ENCODE measurements at regions not wholly inside any gene's neighbourhood (a gene's known extent, or its start where the extent isn't known, plus 50 kb on each side); places are given as distances from the start of the nearest gene placed in this dataset.
"Not testable (repeated sequence)": the region's sequence is repeated elsewhere in the genome, so short reads cannot be mapped to it uniquely, and the experiment has no call there.

DNA sequence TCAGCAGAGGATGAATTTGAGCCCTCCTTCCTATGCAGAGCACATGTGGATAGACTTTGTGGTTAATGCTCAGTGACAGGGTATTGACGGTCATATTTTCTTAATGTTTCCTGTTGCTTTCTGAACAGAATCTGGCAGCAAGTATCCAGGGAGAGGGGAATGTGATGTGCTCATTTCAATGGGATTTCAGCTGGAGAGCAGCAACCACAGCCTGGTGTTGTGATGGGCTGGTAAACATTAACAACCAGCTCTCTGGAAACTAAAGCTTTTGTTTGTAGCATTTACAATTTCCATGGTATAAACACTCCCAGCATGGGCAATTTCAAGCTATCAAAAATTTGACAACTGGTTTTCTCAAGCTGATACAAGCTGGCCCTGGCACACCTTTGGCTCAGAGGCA, 215.9 kb downstream of the SH2D4B start:
- no peak for DNase-seq

DNA sequence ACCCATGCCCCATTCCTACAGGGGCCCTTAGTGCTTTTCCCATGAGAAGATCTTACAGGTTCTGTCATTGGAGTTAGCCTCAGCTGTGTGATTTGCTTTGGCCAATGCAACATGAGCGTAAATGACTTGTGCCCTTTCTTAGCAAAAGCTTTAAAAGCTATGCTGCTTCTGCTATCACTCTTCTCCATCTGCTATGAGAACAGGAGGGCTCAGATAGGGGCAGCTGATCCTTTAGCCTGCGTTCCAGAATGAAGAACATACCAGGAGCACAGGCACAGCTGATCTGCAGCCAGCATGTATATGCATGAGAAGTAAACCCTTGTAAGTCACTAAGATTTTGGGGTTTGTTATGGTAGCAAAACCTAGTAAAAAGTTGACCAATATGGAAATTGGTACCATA, 218.2 kb downstream of the SH2D4B start:
- DNase-seq, result no peak

DNA sequence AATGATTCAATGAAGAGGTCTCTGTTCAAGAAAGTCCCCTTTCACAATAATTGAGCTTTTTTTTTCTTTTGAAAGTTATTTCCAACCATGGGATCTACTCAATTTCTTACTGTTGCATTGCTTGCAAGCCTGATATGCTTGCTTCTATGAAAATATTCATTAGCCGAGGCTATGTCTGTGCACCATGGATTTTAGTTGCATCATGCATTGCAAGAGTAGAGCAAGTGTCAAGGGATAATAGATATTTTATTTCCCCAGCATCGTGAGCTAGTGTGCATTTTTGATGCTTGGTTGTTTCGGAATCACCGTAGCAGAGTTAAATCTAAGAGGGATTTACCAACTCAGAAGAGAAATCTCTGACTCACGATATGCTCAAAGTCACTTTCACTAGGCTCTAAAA, 222.0 kb downstream of the SH2D4B start:
- DNase-seq, result no peak

- DNase-seq, result no peak
These were observed 223.2 kb downstream of the SH2D4B start for GRCh38 chr10:80760914-80761371.

DNA sequence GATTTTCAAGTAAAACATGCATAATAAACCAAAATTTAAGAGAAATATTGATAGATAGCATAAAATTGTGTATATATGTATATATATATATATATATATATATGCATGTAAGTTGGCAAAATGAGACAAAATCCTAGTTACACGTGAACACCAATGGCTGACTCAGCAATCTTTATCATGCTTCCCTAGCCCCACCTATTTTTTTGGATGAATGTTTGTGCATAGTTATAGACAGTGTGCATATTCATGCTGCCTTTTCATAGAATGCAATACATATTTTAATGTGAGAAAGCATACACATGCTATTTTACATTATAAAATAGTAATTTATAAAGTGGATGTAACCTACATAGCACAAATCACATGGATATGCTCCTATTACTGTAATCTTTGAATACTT, 230.3 kb downstream of the SH2D4B start:
- no peak for DNase-seq

DNA sequence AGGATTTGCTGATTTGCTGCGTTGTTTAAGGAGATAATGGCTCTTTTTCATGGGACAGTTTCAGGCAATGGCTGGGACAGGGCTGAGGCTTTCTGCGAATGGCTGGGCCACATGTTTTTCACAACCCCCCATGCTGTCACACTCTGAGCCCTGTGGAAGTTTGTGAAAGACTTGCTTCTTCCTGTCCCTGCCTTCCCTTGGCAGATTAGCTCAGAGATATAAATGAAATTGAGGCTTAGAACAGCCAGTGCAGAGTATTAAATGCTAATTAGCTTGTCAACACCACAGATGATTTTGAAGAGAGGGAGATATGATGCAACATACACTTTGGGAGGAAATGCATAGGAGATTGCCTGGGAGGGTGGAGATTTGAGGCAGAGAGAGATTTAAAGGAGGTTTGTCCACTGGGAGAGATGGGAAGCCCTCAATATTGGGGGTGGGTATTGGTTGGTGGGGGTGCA, 232.0 kb downstream of the SH2D4B start:
- no peak for DNase-seq

GRCh38 chr10:80770239-80770638, 232.5 kb downstream of the SH2D4B start:
- no peak for DNase-seq

- DNase-seq, result no peak
These were observed 233.6 kb downstream of the SH2D4B start for GRCh38 chr10:80771285-80771684.

DNA sequence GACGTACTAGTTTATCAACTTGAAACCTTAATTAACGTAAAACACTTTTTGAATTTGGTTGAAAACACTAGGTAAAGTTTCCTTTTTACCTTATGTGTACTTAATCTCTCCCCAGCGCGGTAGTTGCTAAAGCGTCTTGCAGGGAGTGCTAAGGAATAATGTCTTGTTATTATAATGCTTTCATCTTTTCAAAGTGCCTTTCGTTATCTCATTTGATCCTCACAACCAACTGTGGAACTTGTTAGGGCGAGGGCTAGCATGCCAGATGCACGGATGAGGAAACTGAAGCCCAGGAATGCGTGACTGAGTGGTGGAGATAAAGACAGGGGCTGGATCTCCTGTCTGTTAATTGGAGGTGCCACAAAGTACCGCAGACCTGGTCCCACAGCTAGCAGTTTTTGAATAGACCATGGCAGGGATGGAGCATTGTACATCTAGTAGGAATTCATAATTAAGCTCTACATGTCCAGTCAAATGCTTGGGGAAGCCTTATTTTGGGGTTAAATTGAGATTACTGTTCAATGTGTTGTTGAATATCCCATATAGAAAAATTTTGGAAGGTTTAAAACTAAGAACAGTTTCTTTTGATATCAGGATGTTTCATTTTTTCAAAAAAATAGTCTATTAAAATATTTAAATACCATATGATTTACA, 234.3 kb downstream of the SH2D4B start:
- DNase-seq, result no peak

- DNase-seq, result no peak
These were observed 234.9 kb downstream of the SH2D4B start for GRCh38 chr10:80772596-80772995.

DNA sequence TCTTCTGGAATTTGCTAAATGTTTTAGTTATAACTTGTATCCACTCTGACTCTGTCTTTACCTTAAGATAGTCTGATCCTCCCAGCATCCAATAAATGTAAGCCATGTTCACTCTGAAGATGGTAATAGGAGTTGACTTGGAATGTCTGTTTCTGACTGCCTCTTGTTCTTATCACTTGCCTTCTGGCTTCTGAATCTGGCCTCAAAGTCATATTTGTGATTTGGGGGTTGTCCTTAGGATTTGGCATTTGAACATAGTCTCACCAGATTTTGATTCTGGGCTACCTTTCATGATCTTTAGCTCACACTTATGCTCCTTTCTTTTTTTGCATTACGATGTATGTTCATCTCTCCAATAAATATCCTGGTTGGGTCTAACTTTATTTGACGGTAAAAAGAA, 247.0 kb downstream of the SH2D4B start:
- DNase-seq, result no peak

DNA sequence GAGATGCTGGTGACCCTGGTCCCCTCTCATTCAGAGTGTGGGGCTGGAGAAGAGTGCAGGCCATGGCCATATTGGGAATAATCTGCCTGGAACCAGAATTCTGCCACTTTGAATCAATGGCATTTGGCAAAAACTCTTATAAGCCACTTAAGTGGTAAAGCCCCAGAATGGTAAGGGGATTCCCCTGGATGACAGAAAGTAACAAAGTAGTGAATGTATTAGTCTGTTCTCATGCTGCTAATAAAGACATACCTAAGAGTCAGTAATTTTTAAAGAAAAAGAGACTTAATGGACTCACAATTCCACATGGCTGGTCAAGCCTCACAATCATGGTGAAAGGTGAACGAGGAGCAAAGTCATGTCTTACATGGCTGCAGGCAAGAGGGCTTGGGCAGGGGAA, 248.6 kb downstream of the SH2D4B start:
- no peak for DNase-seq

- DNase-seq, result no peak
These were observed 250.2 kb downstream of the SH2D4B start for GRCh38 chr10:80787952-80788351.

DNA sequence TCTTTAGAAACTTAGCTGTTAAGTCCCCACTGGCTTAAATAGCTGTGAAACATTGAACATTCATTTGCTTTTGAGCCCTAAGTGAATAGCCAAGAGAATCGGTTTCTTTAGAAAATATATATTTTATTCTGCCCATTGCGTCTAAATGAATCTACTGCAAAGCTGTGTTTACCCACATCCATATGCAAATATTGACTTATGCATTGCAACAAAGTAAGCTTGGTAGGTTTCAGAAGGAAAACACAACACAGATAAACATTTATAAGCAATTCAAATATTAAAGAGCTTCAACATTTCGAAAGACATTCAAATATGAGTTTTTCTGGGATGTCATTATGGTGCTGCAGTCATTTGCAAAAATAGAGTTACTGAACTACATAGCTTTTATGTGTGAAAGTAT, 257.3 kb downstream of the SH2D4B start:
- no peak for DNase-seq

DNA sequence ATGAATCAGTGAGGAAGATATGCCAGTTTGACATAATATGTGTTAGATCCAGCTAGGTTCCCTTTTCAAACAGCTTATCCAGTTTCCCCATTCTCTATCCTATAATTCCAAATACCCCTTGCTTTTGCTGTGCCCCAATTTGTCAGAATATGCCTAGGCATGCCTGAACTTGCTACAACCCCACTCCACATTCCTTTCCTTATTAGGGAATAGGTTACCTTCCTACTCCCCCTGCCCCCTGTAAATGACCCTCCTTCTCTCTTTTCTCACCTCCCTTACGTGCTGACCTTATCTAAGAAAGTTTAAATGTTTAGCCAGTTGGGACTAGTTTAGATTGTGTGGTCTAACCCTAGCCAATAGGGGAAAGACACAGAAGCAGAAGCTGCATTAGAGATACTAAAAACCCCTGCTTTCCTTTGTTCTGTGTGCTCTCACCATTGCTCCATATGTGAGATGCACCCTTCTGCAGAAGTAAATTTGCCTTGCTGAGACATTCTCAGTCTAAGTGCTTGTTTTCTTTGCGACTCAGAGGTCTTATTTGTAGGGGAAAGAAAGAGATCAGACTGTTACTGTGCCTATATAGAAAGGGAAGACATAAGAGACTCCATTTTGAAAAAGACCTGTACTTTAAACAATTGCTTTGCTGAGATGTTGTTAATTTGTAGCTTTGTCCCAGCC, 267.8 kb downstream of the SH2D4B start:
- DNase-seq, result no peak

DNA sequence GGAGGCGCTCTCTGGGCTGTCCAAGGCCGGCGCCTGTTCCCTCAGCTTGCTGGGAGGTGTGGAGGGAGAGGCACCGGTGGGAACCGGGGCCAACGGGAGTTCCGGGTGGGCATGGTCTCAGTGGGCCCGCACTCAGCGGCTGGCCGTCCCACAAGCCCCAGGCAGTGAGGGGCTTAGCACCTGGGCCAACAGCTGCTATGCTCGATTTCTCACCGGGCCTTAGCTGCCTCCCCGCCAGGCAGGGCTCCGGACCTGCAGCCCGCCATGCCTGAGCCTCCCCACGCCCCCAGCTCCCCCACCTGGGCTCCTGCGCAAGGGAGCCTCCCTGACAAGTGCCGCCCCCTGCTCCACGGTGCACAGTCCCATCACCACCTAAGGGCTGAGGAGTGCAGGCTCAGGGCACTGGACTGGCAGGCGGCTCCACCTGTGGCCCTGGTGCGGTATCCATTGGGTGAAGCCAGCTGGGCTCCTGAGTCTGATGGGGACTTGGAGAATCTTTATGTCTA, 276.5 kb downstream of the SH2D4B start:
- no peak for DNase-seq

GRCh38 chr10:80829151-80829550, 291.4 kb downstream of the SH2D4B start:
- DNase-seq, result no peak

GRCh38 chr10:80829562-80829961, 291.9 kb downstream of the SH2D4B start:
- DNase-seq, result no peak

DNA sequence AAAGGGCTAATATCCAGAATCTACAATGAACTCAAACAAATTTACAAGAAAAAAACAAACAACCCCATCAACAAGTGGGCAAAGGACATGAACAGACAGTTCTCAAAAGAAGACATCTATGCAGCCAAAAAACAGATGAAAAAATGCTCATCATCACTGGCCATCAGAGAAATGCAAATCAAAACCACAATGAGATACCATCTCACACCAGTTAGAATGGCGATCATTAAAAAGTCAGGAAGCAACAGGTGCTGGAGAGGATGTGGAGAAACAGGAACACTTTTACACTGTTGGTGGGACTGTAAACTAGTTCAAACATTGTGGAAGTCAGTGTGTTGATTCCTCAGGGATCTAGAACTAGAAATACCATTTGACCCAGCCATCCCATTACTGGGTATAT, 295.0 kb downstream of the SH2D4B start:
- not testable (repeated sequence) for DNase-seq

GRCh38 chr10:80855348-80855971, 317.8 kb downstream of the SH2D4B start:
- no peak for DNase-seq

DNA sequence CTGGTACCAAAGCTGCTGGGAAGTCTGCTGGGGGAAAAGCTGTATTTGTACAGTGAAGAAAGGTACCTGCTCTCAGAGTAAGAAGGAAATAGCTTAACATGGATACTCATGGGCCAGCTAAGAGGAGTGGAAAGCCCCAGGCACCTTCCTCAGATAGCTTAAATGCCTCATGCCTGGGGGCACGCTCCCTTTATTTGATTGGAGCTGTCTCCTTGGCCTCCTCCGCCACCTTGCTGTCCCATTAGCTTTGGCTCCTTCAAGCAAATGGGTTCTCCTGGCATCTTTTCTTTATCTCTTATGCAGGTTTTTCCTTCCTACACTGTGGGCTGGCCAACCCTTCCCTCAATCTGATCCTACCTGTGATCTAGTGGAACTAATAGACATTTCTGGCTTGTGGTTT, 318.5 kb downstream of the SH2D4B start:
- no peak for DNase-seq

DNA sequence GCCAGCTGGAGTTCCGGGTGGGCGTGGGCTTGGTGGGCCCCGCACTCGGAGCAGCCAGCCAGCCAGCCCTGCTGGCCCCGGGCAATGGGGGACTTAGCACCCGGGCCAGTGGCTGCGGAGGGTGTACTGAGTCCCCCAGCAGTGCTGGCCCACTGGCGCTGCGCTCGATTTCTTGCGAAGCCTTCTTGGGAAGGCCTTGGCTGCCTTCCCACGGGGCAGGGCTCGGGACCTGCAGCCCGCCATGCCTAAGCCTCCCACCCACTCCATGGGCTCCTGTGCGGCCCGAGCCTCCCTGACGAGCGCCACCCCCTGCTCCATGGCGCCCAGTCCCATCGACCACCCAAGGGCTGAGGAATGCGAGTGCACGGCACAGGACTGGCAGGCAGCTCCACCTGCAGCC, 321.6 kb downstream of the SH2D4B start:
- DNase-seq, result not testable (repeated sequence)

DNA sequence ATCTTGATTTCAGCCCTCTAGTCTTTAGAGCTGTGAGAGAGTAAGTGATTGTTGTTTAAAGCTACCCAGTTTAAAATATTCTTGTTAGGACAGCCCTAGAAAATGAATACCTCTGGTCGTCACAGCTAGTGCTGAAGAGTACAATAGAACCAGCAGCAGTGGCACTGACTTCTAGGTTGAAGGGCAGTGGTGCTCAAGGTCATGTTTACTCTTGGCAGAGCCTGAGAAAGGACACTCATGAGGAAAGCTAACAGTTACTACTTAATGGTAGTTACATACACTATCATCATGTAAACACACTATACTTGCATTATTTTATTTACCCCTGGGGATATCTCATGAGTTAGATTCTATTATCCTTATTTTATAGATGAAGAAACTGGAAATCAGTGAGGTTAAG, 323.0 kb downstream of the SH2D4B start:
- no peak for DNase-seq

GRCh38 chr10:80861882-80862281, 324.2 kb downstream of the SH2D4B start:
- DNase-seq, result no peak
